ENCODE measurements at regions not wholly inside any gene's neighbourhood (a gene's known extent, or its start where the extent isn't known, plus 50 kb on each side); places are given as distances from the start of the nearest gene placed in this dataset.

GRCh38 chr16:76226481-76226880 lies 50.7 kb upstream of the CNTNAP4 start:
- TF ChIP-seq EZH2phosphoT487 (IDR thresholded peaks at IDR 0.05; ENCODE audit: unreplicated experiment) = no peak
- no peak for TF ChIP-seq EZH2 (IDR thresholded peaks at IDR 0.05; ENCODE audit: low read depth, unreplicated experiment)

Measured in GM23338 (cell line).